Ishikawa (cell line): ENCODE measurements at regions not wholly inside any gene's neighbourhood (a gene's known extent, or its start where the extent isn't known, plus 50 kb on each side); places are given as distances from the start of the nearest gene placed in this dataset.

Experiments
- CEBPB ChIP-seq: IDR thresholded peaks from 2 replicates; pipeline ENCODE4 v1.6.1; 2012
- CREB1 ChIP-seq: IDR thresholded peaks from 2 replicates; pipeline ENCODE4 v1.6.1; 2012; ENCODE audit warnings: low read depth
- EGR1 ChIP-seq: IDR thresholded peaks from 2 replicates; pipeline ENCODE4 v1.6.1; 2012
- EP300 ChIP-seq: IDR thresholded peaks from 2 replicates; pipeline ENCODE4 v1.6.1; 2012; ENCODE audit warnings: borderline replicate concordance
- FOXM1 ChIP-seq: IDR thresholded peaks from 2 replicates; pipeline ENCODE4 v1.6.1; 2012; ENCODE audit warnings: low read depth, borderline replicate concordance
- MAX ChIP-seq: IDR thresholded peaks from 2 replicates; pipeline ENCODE4 v1.6.1; 2012
- NFIC ChIP-seq: IDR thresholded peaks from 2 replicates; pipeline ENCODE4 v1.6.1; 2012
- RAD21 ChIP-seq: IDR thresholded peaks from 2 replicates; pipeline ENCODE4 v1.6.1; 2012; ENCODE audit warnings: low read depth
- REST ChIP-seq: IDR thresholded peaks from 2 replicates; pipeline ENCODE4 v1.6.1; 2012; ENCODE audit warnings: low read depth, mild to moderate bottlenecking
- TAF1 ChIP-seq: IDR thresholded peaks from 2 replicates; pipeline ENCODE4 v1.6.1; 2012; ENCODE audit warnings: low read depth, mild to moderate bottlenecking
- TCF12 ChIP-seq: IDR thresholded peaks from 2 replicates; pipeline ENCODE4 v1.6.1; 2012; ENCODE audit warnings: low read depth
- TEAD4 ChIP-seq: IDR thresholded peaks from 2 replicates; pipeline ENCODE4 v1.6.1; 2012
- USF1 ChIP-seq: IDR thresholded peaks from 2 replicates; pipeline ENCODE4 v1.6.1; 2012
- YY1 ChIP-seq: IDR thresholded peaks from 2 replicates; pipeline ENCODE4 v1.6.1; 2012; ENCODE audit warnings: low read depth
- ZBTB7A ChIP-seq: IDR thresholded peaks from 2 replicates; pipeline ENCODE4 v1.6.1; 2012; ENCODE audit warnings: low read depth

- TF ChIP-seq CREB1 (no peak), TEAD4 (no peak), NFIC (no peak), REST (no peak), YY1 (no peak), EGR1 (no peak), USF1 (no peak), ZBTB7A (no peak), RAD21 (no peak), MAX (no peak), EP300 (no peak), TCF12 (no peak)
These were observed 141.2 kb downstream of the ZBTB18 start for GRCh38 chr1:244192325-244192724.

- TF ChIP-seq ZBTB7A (no peak), YY1 (no peak), EP300 (no peak), TEAD4 (no peak), CEBPB (no peak), TAF1 (no peak), EGR1 (no peak), FOXM1 (no peak), TCF12 (no peak), REST (no peak), MAX (no peak), RAD21 (no peak), CREB1 (no peak)
These were observed 145.6 kb downstream of the ZBTB18 start for GRCh38 chr1:244196571-244197285.

GRCh38 chr1:244197851-244198375, 146.8 kb downstream of the ZBTB18 start:
- TF ChIP-seq YY1 (no peak), EP300 (no peak), MAX (no peak), TEAD4 (no peak), ZBTB7A (no peak), EGR1 (no peak), RAD21 (no peak), CREB1 (no peak), FOXM1 (no peak), USF1 (no peak), CEBPB (no peak), NFIC (no peak), TAF1 (no peak), REST (no peak), TCF12 (no peak)

GRCh38 chr1:244199902-244200301, 148.8 kb downstream of the ZBTB18 start:
- TF ChIP-seq RAD21 (no peak), CREB1 (no peak), FOXM1 (no peak), CEBPB (no peak), TEAD4 (no peak), USF1 (no peak), TCF12 (no peak), YY1 (no peak), ZBTB7A (no peak), MAX (no peak), TAF1 (no peak), REST (no peak), NFIC (no peak), EGR1 (no peak), EP300 (no peak)
